Right cardiac atrium (tissue), 5 donors: ENCODE measurements at regions not wholly inside any gene's neighbourhood (a gene's known extent, or its start where the extent isn't known, plus 50 kb on each side); places are given as distances from the start of the nearest gene placed in this dataset.

Source experiments
- ATAC-seq, 2 donors: fragments of 200-7000 bp; cut with Tn5 transposase; one replicate each; pipeline versions ENCODE4 v1.8.0 to v1.9.1; 2020; ENCODE audit warnings: moderate library complexity in 2 of 2, mild to moderate bottlenecking in 1 of 2
- DNase-seq, 3 donors: peaks; one replicate each; pipeline ENCODE4 v3.0.0-alpha.2; 2020
- H3K27ac ChIP-seq: one replicate; pipeline ENCODE4 v1.5.1; 2013; ENCODE audit warnings: mild to moderate bottlenecking, low read length, control low read depth, moderate library complexity
- H3K27me3 ChIP-seq: one replicate; pipeline ENCODE4 v1.6.1; 2013; ENCODE audit not compliant: control insufficient read depth, insufficient read depth
- H3K4me1 ChIP-seq: one replicate; pipeline ENCODE4 v1.6.1; 2013; ENCODE audit warnings: low read length; ENCODE audit not compliant: control insufficient read depth, insufficient read depth
- H3K4me3 ChIP-seq: one replicate; pipeline ENCODE4 v1.5.1; 2013; ENCODE audit warnings: low read length, control low read depth
- H3K9me3 ChIP-seq: one replicate; pipeline ENCODE4 v1.6.1; 2013; ENCODE audit warnings: low read length; ENCODE audit not compliant: control insufficient read depth
- WGBS: extraction: QIAGEN DNeasy Blood & Tissue Kit; methylation state at CpG from one replicate; pipeline ENCODE4 v1.1.7; 2013; 5-methylcytosine and 5-hydroxymethylcytosine counted together
- intact Hi-C, 4 donors: fragments of 100-400 bp; cut with DNase I; formaldehyde crosslinking; loops; one replicate each; pipeline versions ENCODE4 v1.11.0 to v1.14.0; 2022 to 2023
- donor health status: healthy with polysubstance abuse.
- donor health status: DM: no; HTN: yes; CAD: no.
- donor health status: DM: no; HTN: no; CAD: no.
- donor health status: DM: no; HTN: yes; CAD: no; lungs with severe emphysema.
- donor health status: DM: yes; HTN: yes; CAD: no.

DNA sequence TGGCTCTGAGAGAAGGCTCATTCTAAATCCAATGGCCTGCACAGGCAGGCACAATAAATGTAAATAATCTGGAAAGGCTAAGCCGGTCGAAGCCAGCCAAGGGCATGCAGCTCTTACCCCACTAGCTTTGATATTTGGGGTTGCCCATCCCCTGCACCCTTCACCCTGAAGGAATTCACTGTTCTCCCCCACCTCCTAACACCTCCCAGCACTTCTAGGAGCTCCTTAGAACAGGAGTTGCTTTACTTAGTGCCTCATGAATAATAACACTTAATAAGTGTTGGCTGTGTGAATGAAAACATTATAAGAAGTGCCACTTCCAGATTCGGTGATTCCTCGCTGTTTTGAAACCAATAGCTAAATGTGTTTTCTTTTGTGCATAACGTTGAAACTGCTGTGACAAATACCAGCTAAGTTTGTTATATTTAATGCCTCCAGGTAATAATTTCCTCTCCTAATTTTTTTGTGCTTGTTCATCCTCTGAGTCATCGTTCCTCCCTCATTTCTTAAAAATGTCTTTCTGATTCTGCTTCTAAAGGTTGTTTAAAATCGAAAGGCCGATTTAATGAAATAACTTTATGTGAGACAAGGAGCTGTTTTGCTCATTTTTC is 458.8 kb downstream of the METTL4 start:
- DNase-seq: no peak
- Histone ChIP-seq H3K4me3 (no peak overlapping the region), H3K9me3 (no peaks in the 10 kb centered on the region), H3K27ac (no peak overlapping the region), H3K4me1 (no peaks in the 10 kb centered on the region), H3K27me3 (no peaks in the 10 kb centered on the region)
- 72% methylated on average over 8 of the region's 8 CpGs for WGBS
- intact Hi-C loops: no loop called here
- no peak for ATAC-seq

DNA sequence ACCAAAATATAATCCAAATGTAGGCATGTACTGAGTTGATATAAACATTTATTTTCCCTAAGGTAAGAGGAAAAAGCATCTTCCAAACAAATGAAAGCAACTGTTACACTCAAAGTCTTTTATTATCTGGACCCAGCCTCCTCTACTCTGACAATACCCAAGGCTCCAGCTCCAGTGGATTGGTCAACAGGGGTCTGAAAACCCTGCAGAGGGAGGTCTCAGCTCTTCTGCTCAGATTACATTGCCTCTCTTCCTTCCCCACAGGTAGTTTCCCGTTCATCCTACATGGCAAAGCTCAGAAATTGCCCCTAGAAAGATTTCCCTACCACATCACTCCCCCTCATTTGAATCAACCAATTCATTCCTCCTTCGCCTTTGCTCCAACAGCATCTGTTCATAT is 457.0 kb downstream of the METTL4 start:
- no peak for ATAC-seq
- Histone ChIP-seq H3K4me1 (no peaks in the 10 kb centered on the region), H3K27ac (no peak overlapping the region), H3K9me3 (no peaks in the 10 kb centered on the region), H3K27me3 (no peaks in the 10 kb centered on the region), H3K4me3 (no peak overlapping the region)
- DNase-seq: no peak
- WGBS: 43% methylated on average over 2 of the region's 2 CpGs
- intact Hi-C loops: no loop called here

DNA sequence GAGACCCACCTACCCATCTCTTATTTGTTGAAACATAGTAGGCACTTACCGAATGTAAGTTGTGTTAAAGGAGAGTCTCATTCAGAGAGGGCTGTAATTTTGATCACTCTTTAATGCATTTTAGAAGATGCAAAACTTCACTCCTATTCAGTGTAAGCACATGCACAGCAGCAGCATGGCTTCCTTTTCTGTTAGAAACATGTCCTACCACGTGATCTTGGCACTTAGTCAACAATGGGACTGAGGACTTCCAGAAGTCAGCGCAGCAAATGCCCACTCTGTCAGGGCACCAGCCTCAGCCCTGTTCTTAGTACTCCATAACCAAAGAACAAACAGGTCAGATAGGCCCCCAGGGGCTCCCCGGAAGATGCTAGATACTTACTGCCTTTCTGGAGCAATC is 456.5 kb downstream of the METTL4 start:
- intact Hi-C loops: no loop called here
- no peaks in the 10 kb centered on the region for H3K4me1 ChIP-seq
- H3K9me3 ChIP-seq: no peaks in the 10 kb centered on the region
- DNase-seq (no peak), ATAC-seq (no peak)
- H3K4me3 ChIP-seq: no peak overlapping the region
- no peak overlapping the region for H3K27ac ChIP-seq
- H3K27me3 ChIP-seq: no peaks in the 10 kb centered on the region
- WGBS: 77% methylated on average over 4 of the region's 4 CpGs

DNA sequence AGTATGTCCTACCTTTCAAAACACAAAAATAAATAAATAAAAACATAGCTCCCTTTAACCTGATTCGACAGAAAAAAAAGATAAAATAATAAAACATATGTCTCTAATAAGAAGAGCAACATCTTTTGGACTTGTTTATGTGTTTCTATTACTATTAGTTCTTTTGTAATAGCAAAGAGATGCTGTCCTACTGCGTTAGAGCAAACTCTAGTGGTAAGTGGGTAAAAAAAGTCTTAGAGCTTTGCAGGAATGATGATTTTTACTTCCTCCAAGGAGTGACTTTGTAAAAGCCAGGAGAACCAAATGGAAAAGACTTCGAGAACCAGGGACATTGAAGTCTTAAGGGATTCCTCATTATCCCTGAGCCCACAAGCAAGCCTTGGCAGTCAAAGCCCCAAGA is 450.1 kb downstream of the METTL4 start:
- ATAC-seq (no peak), DNase-seq (no peak)
- intact Hi-C loops: loop anchor here in 1 of 4 donors (10.0 kb wide), 1 partner anchor 536 kb away; no protein-coding TSS in a partner anchor
- Histone ChIP-seq H3K4me3 (no peak overlapping the region), H3K27ac (no peak overlapping the region), H3K27me3 (no peaks in the 10 kb centered on the region), H3K4me1 (no peaks in the 10 kb centered on the region), H3K9me3 (no peaks in the 10 kb centered on the region)
- 42% methylated on average over 3 of the region's 3 CpGs for WGBS

DNA sequence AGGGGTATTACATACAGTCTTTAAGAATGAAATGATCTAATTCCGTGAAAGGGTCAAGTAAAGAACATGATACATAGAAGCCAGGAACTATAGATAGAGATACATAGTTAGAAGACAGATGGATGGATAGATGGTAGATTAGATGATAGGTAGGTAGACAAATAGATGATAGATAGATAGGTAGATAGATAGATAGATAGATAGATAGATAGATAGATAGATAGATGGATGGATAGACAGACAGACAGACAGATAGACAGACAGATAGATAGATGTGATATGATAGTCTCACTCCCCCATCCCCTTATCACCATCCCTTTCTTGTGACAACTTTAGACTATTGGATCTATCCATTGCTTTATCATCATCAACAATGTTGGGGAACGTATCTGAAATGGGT is 448.2 kb downstream of the METTL4 start:
- intact Hi-C loops: loop anchor here in 1 of 4 donors (10.0 kb wide), 1 partner anchor 538 kb away; no protein-coding TSS in a partner anchor
- ATAC-seq (no peak), DNase-seq (no peak)
- Histone ChIP-seq H3K27me3 (no peaks in the 10 kb centered on the region), H3K4me1 (no peaks in the 10 kb centered on the region), H3K9me3 (no peaks in the 10 kb centered on the region), H3K4me3 (no peak overlapping the region), H3K27ac (no peak overlapping the region)
- WGBS: 84% methylated on average over 2 of the region's 2 CpGs

DNA sequence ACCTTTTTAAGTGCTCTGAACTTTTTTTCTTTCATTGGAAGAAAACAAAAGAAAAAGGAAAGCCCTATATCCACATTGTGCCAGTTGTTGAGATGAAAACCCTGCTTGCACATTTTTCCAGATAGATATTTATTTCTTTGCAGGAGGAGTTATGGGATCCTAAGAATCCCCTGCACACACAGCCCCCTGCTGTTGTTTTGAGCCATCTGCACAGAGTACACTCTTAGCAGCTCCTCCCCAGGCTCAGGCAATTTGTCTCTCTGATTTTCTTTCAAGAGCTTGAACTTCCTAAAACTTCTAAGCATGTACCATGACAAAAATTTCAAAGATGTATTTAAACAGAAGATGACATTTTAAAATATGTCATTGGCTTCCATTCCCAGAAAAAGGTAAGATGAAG is 436.9 kb downstream of the METTL4 start:
- ATAC-seq (no peak), DNase-seq (no peak)
- Histone ChIP-seq H3K4me1 (no peaks in the 10 kb centered on the region), H3K9me3 (no peaks in the 10 kb centered on the region), H3K27me3 (no peaks in the 10 kb centered on the region), H3K4me3 (no peak overlapping the region), H3K27ac (no peak overlapping the region)
- intact Hi-C loops: no loop called here

DNA sequence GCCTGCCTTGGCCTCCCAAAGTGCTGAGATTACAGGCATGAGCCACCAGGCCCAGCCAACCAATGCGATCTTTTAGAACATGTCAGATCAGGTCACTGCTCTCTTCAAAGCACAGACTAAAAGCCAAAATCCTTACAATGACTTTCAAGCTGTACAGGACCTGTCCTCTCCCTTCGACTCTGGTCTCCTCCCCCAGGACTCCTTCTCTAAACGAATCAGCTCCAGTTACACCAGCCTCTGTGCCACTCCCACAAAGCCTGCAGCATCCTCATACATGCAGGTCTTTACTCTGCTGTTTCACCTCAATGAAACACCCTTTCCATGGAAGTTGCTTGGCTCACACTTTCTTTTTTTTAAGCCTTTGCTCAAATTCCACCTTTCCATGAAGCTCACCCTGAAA is 436.0 kb downstream of the METTL4 start:
- intact Hi-C loops: no loop called here
- H3K27me3 ChIP-seq: no peaks in the 10 kb centered on the region
- no peaks in the 10 kb centered on the region for H3K9me3 ChIP-seq
- ATAC-seq (no peak), DNase-seq (no peak)
- 69% methylated on average over 3 of the region's 3 CpGs for WGBS
- no peak overlapping the region for H3K27ac ChIP-seq
- H3K4me1 ChIP-seq: no peaks in the 10 kb centered on the region
- H3K4me3 ChIP-seq: no peak overlapping the region

DNA sequence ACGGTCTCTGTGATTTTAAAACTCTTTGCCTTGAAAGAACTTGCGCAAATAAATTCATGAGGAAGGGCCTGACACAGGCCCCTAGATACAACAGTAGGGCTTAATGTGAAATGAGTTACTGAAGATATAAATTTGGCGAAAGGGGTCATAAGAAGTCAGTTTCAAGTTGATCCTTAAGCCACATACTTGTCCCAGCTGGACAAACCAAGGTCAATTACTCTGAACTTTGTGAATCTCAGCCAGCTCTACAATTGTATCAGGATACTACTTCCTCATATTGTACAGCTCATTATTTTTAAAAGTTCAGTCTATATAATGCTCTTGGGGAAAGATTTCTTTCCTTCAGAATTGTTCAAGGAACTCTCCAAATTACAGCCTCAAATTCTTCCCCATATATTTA is 432.8 kb downstream of the METTL4 start:
- Histone ChIP-seq H3K27ac (no peak overlapping the region), H3K4me1 (no peaks in the 10 kb centered on the region), H3K4me3 (no peak overlapping the region), H3K9me3 (no peaks in the 10 kb centered on the region), H3K27me3 (no peaks in the 10 kb centered on the region)
- ATAC-seq (no peak), DNase-seq (no peak)
- 68% methylated on average over 3 of the region's 3 CpGs for WGBS
- intact Hi-C loops: no loop called here

DNA sequence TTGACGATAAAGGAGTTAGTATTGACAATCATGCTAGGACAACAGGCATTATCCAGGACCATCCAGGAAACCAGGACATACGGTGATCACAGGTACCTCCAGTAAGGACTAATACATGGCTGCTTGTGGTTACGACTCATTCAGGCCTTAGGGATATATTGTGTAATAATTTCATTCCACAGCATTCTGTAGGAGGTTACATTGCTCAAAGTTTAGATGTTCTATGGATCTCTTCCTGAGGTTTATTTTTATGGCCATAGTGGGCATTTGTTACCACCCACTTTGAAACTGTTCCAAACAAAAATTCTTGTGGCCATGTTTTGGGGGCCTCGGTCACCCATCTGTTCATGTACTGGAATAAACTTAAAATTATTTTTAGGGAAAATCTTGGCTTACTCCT is 431.6 kb downstream of the METTL4 start:
- Histone ChIP-seq H3K9me3 (no peaks in the 10 kb centered on the region), H3K4me3 (no peak overlapping the region), H3K27me3 (no peaks in the 10 kb centered on the region), H3K4me1 (no peaks in the 10 kb centered on the region), H3K27ac (no peak overlapping the region)
- WGBS: 86% methylated on average over 4 of the region's 4 CpGs
- DNase-seq (no peak), ATAC-seq (no peak)
- intact Hi-C loops: no loop called here

DNA sequence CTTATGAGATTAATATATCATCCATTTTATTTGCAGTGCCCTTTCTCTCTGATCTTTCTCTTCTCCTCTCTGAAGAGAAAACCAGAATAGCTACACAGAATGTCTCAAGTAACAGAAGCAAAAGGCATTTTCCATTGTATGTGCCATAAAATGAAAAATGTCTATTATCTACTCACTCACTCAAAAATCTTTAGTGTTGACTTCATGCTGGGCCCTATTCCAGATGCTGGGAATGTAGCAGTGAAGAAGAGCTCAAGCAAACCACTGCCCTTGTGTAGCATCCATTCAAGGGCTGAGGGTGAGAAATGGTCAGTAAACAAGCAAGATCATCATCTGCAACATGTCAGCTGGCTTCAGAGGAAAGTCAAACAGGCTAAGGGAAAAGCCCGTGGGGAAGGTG is 427.7 kb downstream of the METTL4 start:
- Histone ChIP-seq H3K9me3 (no peaks in the 10 kb centered on the region), H3K27me3 (no peaks in the 10 kb centered on the region), H3K27ac (no peak overlapping the region), H3K4me1 (no peaks in the 10 kb centered on the region), H3K4me3 (no peak overlapping the region)
- ATAC-seq (no peak), DNase-seq (no peak)
- WGBS: 52% methylated on average over 1 of the region's 1 CpG
- intact Hi-C loops: no loop called here

DNA sequence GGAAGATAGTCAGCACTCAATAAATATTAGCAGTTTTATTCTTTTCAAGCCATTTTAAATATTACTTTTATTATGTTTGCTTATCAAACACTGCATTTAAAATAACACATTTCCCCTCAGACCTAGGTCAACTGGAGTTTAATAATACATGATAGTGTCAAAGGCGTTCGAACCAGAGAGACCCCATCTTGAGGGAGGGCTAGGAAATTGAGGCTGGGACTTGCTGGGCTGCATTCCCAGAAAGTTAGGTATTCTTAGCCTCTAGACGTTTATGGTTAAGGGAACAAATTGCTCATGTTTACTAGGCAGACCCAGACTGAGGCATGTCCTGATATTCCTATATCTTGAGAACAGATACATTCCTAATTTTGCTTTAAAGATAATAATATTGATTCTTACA is 426.5 kb downstream of the METTL4 start:
- H3K9me3 ChIP-seq: no peaks in the 10 kb centered on the region
- no peaks in the 10 kb centered on the region for H3K4me1 ChIP-seq
- intact Hi-C loops: no loop called here
- no peak overlapping the region for H3K27ac ChIP-seq
- no peak overlapping the region for H3K4me3 ChIP-seq
- WGBS: 49% methylated on average over 3 of the region's 3 CpGs
- H3K27me3 ChIP-seq: no peaks in the 10 kb centered on the region
- ATAC-seq (no peak), DNase-seq (no peak)

DNA sequence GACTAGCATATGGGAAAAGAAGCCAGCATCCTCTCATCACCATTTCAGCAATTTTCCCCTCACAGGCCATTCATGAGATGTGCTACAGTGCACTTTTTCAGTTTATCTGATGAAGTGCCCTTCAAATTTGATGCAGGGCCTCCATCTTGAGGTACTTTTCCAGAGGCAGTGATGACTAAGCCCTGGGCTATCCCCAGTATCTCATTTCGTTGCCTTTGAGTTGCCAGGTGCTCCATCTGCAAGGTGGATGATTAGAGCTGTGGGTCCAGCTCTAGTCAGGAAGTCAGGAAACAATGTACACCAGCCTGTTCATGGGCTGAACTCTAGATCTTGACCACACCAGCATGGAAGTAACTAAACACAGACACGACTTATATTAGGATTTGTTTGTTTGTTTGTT is 425.2 kb downstream of the METTL4 start:
- Histone ChIP-seq H3K27ac (no peak overlapping the region), H3K9me3 (no peaks in the 10 kb centered on the region), H3K27me3 (no peaks in the 10 kb centered on the region), H3K4me1 (no peaks in the 10 kb centered on the region), H3K4me3 (no peak overlapping the region)
- intact Hi-C loops: no loop called here
- DNase-seq: no peak
- 73% methylated on average over 2 of the region's 2 CpGs for WGBS
- no peak for ATAC-seq
